Endothelial cell of umbilical vein (primary cell): ENCODE measurements at regions not wholly inside any gene's neighbourhood (a gene's known extent, or its start where the extent isn't known, plus 50 kb on each side); places are given as distances from the start of the nearest gene placed in this dataset.

Experiments
- CTCF ChIP-seq, 2 donors: IDR thresholded peaks; 1 replicate in 1 of 2; 2 replicates in 1 of 2; pipeline ENCODE4 v1.5.1; 2011; ENCODE audit warnings: low read length in 2 of 2, mild to moderate bottlenecking in 2 of 2, moderate library complexity in 2 of 2, control low read depth in 1 of 2, inconsistent platforms in 1 of 2, low read depth in 1 of 2; ENCODE audit not compliant: insufficient read depth in 1 of 2; ENCODE audit errors: extremely low read depth in 1 of 2
- EZH2 ChIP-seq: IDR thresholded peaks from 2 replicates; pipeline ENCODE4 v1.6.1; 2012; ENCODE audit warnings: borderline replicate concordance, low read depth, mild to moderate bottlenecking, moderate library complexity, low read length, inconsistent platforms; ENCODE audit not compliant: severe bottlenecking
- GATA2 ChIP-seq: IDR thresholded peaks from 2 replicates; pipeline ENCODE4 v1.7.0; 2011; ENCODE audit warnings: low read depth, mild to moderate bottlenecking, moderate library complexity, mixed read lengths, low read length; ENCODE audit not compliant: insufficient read length, insufficient read depth
- MAX ChIP-seq: IDR thresholded peaks from 2 replicates; pipeline ENCODE4 v1.6.1; 2011; ENCODE audit not compliant: insufficient read depth, insufficient read length
- MYC ChIP-seq: IDR thresholded peaks from one replicate; pipeline ENCODE4 v1.6.1; 2011; ENCODE audit warnings: mild to moderate bottlenecking, low read depth, low read length
- POLR2A ChIP-seq: IDR thresholded peaks from 2 replicates; pipeline ENCODE4 v1.6.1; 2012; ENCODE audit warnings: low read depth, mild to moderate bottlenecking, control low read depth, low read length
- POLR2AphosphoS5 ChIP-seq: IDR thresholded peaks from 2 replicates; pipeline ENCODE4 v1.6.1; 2012; ENCODE audit warnings: low read depth, mild to moderate bottlenecking, control low read depth, low read length, moderate library complexity; ENCODE audit not compliant: insufficient read depth

GRCh38 chr12:92505254-92506231 is 197.2 kb upstream of the PLEKHG7 start:
- TF ChIP-seq CTCF (IDR thresholded peaks at IDR 0.05; ENCODE audit: extremely low read depth in 1 of 2, insufficient read depth in 1 of 2, low read depth in 1 of 2, low read length in 2 of 2) (no peak), EZH2 (no peak), GATA2 (no peak), POLR2A (no peak), MYC (no peak), MAX (no peak), POLR2AphosphoS5 (no peak)
